ENCODE measurements at regions not wholly inside any gene's neighbourhood (a gene's known extent, or its start where the extent isn't known, plus 50 kb on each side); places are given as distances from the start of the nearest gene placed in this dataset.

DNA sequence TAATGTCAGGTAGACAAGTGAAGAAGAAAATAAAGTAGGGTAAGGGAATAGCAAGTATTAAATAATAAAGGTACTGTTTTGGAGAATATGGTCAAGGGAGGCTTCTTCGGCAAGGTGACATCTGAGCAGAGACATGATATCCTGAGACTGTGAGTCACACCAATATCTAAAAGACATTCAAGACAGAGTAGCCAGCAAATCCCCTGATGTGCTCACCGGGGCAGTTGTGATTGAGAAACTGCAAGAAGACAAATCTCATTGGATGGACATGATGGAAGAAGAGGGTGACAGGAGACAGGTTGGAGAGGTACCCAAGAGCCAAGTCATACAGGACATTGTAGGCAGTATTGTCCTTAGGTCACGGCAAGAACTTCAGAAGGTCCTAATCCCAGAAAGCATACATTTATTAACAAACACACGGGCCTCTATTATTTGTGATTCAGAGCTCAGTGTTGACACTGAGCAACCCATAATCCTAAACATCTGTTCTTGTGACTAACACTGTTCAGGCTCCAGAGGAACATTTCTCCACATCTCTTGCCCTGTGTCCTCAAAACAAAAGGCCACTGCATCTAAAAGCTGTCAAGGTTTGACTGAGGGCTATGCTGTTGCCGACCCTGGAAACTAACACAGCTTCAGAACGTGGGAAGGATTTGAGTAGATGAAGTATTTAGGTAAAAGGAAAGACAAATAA is 258.7 kb upstream of the CLINT1 start:
- DNase-seq (ENCODE audit: low read depth), result no peak

DNA sequence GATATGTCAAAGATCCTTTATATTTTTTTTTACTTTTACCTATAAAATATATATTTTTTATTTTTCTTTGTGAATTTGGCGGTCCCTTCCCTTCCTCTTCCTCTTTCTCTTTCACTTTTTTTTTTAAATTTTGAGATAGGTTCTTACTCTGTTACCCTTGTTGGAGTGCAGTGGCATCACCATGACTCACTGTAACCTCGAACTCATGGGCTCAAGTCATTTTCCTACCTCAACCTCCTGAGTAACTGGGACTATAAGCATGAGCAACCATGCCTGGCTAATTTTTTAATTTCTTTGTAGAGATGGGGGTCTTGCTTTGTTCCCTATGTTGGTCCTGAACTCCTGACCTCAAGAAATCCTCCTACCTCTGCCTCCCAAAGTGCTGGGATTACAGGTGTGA is 258.0 kb upstream of the CLINT1 start:
- DNase-seq (ENCODE audit: low read depth), result no peak

DNA sequence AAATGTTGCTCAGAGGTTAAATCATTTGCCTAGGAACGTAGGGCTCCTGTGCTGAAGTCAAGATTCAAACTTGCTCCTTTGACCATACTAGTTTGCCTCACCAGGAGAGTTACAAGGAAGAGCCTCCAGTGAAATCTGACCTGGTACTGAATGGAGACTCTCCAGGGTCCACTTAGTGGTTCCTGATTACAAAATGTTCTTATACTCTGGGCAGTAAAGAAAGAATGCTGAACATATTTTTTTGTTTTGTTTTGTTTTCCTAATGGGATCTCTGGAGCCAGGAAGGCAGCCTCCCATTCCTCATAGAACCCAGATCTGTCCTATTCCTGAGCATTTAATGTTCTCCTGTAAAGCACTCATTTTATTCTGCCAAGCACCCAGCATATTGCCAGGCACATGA is 256.5 kb upstream of the CLINT1 start:
- DNase-seq (ENCODE audit: low read depth), result no peak

DNA sequence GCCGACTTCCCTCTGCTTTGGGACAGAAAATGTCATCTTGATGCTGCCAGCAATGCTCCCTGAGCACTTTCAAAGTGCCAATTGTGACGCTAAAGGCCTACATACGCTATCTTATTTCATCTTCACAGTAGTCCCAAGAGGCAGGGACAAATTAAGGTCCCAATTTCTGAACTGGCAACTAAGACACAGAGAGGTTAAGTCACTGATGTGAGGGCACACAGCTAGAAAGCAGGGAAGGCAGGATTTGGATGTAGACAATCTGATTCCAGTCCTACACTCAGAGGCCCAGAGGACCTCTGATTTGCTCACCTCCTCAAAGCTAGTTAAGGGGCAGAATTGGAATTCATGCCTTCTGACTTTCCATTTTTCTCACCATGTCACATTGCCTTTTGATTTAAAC is 249.2 kb upstream of the CLINT1 start:
- no peak for DNase-seq (ENCODE audit: low read depth)

DNA sequence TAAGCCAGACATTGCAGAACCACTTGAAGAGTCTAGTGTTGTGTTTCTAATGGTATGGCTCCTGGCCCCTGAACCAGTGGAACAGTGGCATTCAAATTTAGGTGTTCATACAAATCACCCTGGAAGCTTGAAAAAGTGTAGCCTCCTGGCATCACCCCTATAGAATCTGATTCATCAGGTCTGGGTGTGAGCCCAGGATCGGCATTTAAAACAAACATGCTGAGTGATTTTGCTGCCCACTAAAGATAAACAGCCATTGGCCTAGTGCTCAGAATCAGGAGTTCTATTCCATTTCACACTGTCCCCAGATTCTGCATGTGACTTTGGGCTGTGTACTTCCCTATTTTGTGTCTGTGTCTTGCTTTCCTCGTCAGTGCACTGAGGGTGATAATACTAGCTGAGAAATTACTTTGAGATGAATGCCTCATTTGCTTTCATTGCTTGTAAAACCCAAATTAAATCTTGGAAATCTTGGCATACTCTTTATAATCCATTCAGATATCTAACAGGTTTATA is 241.5 kb upstream of the CLINT1 start:
- no peak for DNase-seq (ENCODE audit: low read depth)

DNA sequence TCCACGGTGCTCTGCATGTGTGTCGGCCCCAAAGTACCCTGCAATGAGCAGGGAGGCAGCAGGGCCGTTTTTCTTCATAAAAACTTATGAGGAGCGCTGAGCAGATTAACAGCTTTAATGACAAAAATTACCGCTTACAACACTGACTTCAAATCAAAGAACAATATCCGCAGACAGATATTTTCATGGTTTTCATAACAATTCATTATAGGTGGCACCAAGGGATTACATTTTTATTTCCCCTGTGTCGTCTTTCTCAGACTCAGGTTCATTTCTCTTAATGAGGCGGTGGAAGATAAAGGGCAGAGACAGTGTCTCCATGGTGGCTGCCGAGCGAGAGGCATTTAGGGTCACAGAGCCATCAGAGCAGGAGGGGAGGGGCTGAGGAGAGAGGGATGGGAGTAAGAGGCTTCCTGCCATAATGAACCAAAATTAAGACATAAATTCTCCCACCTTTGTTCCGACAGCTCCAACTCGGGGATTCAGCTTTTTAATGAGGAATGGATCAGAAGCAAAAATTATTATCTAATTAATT is 240.7 kb upstream of the CLINT1 start:
- DNase-seq (ENCODE audit: low read depth), result no peak

DNA sequence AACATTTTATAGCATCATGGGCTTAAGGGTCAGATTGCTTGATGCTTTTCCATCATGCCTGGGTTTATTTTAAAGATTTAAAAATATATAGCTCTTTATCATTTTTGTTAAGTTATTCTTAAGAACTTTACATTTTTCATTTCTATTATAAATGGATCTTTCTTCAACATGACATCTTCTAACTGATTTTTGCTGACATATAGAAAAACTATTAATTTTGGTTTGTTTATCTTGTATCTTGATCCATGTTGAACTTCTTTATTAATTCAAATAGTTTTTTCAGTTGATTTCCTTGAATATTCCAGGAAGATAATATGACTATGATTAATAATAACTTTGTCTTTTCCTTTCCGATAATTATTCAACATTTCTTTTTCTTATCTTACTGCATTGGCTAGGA is 237.9 kb upstream of the CLINT1 start:
- no peak for DNase-seq (ENCODE audit: low read depth)

DNA sequence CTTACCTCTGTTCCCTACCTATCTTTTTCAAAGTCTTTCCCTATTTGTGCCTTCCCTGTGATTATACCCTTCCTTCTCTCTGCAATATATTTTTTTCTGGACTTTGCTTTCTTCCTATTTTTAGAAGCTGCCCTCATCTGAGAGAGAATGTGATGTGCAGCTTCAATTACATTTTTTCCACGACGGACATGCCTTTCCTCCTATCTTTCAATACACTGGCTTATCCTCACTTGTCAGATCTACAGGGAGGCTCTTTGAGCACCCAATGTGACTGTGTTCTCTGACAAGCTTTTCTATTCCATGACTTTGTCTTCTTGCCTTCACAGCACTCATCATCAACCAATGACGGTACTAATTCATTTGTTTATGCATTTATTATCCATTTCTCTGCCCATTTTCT is 227.9 kb upstream of the CLINT1 start:
- DNase-seq (ENCODE audit: low read depth), result no peak

DNA sequence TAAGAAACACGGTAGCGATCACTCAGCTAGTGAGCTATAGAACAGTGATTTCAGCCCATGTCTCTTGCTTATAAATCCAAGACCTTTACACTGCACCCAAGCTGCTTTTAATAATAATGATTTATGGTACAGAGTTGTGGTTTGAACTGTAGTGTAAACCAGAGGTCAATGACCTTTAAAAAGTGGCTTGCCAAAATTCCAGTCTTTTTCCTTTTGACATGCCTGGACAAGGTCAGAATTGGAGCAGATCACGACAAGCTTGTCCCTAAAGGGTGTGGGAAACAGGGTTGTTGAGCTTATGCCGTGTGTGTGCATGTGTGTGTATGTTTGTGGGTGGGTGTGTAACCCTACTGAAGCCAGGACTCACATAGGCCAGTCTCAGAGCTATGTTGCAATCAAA is 225.3 kb upstream of the CLINT1 start:
- DNase-seq (ENCODE audit: low read depth), result no peak

DNA sequence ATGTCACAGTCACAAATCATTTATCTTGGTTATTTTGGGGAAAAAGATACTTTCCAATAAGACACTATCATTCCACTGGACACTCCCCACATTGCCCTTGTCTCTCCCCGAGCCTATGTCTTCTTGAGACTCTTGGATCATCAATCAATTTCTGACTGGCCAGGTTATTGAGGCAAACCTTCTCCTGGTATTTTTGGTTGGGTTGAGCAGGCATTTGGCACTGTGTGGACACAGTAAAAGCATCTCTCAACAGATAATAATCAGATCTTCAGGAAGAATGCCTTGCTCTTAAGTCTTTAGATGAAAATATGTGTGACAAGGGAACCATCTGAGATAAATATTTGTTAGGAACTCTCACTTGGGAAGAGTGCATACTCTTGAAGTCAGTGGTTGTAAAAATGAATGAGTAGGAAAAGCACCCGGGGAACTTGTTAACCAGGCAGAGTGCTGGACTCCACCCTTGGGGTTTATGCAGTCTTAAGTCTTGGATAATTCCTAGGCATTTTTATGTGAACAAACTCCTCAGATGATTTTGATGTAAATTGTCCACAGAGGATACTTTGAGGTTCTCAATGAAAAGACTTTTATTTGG is 223.8 kb upstream of the CLINT1 start:
- DNase-seq (ENCODE audit: low read depth), result no peak

DNA sequence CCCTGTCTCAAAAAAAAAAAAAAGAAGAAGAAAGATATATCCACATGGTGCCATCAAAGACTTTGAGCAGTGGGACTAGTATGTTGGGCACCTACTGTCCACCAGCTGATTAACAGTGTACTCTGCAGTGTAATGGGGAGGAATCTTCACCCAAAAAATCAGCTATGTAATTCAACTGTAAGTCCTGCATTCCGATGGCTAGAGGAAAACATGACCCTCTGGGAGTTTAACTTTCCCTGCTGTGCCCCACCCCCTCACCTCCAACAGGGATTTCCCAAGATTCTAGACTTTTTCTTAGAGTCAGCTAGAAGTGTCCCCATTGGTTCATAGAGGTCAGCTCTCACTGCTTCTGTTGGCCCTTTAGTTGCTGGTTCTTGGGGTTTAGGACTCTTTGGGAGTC is 221.2 kb upstream of the CLINT1 start:
- no peak for DNase-seq (ENCODE audit: low read depth)

DNA sequence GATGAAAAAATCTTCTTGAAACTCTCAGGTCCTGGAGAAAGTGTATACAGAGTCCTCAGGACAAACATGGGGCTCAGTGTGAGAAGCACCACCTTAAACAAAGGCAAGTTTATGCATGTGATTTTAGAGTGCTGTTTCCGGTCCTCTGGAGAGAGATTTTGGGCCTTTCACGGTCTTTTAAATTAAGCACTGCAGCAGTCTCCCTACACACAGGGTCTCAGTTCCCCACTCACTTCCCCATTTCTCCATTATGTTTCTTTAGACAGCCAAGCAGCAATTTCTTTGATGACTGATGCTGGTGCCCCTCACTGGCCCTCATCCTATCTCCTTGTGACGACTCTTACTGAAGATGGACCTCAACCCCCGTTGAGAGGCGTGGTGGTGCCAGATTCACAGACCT is 220.2 kb upstream of the CLINT1 start:
- no peak for DNase-seq (ENCODE audit: low read depth)

DNA sequence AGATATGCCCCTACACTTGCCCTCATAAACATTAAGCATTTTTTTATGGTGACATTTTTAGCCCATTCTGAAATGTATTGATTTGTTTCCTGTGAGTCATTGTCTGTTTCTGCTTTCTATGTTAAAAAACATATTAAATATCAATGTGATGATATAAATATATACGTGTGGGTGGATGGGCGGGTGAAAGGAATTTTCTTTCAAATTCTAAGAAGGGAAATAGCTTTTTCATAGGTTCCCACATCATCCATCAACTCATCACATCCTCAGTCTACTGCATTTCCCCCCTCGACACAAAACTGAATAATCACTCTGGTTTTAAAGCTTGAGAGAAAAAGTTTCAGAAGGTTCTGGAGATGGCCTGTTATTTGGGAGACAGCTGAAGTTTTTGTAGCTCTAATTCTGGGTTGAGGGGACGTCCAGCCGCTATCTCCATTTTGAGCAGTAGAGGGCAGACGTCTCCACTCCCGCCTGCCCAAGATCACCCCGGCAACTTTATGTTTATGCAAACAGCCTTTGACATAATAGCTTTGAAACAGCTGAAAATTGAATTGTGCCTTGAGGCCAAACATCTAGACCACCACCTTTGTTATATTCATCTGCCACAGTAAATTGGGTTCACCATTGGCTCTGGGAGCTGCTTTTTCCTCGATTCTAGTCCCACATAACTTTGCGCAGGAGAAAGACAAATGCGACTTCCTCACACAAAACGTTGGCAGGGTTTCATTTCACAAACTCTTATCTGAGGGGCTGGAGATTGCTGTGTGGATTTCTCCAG is 216.2 kb upstream of the CLINT1 start:
- DNase-seq (ENCODE audit: low read depth), result peak; percentile 17

DNA sequence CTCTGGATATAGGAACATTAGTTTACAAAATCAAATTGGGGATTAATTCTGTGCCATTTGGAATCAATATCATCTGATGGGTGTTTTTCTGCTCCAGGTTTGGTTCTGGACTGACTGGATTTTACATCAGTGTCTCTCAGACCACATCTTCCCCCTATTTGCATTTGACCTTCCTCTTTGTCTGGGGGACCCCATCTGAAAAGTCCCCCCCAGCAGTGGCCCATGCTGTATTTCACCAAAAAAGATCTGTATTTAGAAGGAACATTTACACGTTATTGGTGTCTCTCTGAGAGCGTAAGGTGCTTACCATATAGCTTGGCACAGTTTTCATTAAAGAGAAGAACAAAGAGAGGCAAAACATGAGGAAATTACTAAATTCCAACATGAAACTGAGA is 215.6 kb upstream of the CLINT1 start:
- no peak for DNase-seq (ENCODE audit: low read depth)

DNA sequence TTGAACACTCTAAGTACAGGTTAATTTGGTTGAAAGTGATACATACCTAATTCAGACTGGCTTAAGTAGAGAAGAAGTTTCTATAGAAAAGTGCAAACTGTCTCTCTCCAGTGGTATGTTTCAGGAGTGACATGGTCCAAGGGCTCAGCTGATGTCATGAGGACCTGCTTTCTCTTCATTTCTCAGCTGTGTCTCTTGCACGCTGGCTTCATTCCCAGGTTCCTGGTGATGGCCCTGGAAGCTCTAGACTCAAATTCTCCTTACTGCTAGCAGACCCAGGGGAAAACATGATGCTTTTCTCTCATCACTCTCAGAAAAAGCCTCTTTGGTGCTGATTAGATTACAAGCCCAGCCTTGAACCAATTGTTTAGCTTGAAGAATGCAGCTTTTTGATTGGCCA is 211.9 kb upstream of the CLINT1 start:
- no peak for DNase-seq (ENCODE audit: low read depth)

DNA sequence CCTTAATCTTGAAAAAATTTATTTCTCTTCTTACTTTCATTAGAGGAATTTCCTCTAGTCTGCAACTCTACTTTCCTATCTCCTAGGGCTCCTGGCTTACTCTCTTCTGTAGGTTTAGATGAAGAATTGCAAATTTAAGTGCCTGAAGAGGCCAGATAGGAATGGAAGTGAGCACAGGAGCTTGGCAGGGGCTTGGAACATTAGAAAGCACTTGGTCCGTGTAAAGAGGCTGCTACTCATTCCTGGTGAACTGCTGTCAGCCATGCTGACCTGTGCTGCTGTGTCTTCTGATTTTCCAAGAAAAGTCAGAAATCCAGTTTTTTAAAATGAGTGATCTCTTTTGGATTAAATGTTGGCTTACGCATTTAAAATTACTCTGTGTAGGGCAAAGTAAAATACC is 210.9 kb upstream of the CLINT1 start:
- no peak for DNase-seq (ENCODE audit: low read depth)

DNA sequence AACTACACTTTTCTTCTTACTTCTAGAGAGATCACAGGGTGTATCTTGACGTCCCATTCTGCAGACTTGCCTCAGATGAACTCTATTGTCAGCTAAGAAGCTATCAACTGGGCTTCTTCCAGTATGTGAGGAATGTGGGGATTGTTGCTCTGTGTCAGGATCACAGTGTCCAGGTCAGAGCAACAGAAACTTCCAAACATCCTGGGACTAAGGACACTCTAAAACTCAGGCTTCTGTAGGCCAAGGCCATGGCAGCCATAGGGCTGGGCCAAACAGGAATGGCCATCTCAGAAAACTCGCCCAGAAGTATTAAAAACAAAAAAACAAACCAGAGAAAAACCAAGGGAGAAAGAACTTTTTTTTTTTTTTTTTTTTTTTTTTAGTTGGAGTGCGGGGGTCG is 210.0 kb upstream of the CLINT1 start:
- no peak for DNase-seq (ENCODE audit: low read depth)

DNA sequence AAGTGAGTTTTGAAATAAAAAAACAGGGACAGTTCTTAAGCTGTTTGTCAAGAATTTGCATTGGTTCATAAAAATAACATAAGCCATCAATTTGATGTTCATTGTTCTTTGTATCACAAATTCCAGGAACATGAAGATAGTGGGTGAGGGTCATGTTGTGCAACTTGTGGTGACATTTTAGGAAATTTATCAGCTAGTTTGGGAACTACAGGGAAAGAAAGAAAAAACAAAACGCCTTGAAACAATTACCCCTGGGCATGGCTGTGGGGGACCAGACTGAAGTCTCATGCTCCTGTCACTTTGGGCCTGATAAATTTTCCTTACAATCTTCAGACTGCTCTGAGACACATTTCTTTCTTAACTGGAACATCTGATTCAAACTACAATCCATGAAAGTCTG is 207.1 kb upstream of the CLINT1 start:
- DNase-seq (ENCODE audit: low read depth), result no peak

DNA sequence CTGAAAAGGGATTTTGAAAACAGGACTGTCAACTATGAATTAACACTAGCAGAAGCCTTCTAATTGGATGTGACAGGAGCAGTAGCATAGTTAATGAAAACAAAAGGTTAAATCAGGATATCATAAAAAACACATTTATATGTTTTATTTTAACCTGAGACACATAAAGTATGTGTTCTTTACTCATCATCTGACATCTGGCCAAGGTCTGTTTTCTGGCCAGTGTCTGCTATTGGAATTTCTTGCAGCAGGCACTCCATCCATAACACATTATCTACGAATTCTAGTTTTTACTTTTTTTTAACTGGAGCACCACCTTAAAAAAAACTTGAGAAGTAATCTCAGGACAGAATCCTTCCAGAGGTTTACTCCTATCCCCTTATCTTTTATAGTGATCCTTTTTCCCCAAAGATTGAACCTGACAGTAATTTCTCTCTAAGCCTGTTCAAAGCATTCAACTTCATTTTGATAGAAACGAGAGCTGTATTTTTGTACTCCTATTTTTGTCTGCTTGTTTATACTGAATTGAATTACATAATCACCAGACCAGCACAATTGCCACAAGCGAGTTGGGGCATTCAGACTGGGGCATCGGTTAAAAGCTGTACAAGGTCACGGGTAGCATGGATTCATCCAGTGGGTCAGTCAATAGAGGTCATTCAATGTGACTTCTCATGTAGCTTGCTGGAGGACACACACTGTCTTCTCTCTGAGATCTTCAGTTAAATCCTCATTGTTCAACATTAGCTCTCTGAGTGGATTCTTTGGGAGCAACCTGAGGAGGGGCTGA is 205.6 kb upstream of the CLINT1 start:
- no peak for DNase-seq (ENCODE audit: low read depth)

DNA sequence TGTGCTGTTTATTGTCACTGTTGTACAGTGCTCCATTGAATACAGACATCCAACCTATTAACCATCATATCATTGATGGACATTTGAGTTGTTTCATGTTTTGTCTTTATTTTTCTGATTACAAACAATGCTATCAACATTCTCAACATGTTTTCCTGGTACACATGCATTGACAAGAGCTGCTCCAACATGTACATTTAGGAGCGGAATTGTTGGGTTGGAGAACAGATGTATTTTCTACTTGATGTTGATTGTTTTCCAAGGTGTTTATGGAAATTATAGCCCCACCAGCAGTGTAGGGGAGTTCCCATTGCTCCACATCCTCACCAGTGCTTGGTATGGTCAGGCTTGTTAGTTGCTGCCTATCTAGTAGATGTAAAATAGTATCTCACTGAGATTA is 204.1 kb upstream of the CLINT1 start:
- no peak for DNase-seq (ENCODE audit: low read depth)

DNA sequence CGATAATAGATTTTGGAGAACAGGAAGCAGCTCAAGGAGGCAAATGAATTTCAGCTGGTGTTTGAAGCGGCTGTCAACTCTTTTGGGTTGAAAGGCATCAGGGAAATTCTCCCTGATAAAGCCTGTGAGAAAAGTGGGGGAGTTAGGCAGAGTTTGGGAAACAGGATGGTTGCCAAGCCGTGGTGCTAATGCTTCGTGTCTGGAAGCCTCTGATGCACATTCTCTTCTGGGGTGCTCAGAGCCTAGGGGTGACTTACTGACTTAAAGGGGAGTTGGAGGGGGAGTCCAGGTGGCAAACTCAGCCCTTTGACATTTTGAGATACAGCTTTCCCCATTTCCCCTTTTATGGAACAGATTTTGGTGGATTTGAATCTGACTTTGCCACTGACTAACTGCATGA is 202.5 kb upstream of the CLINT1 start:
- DNase-seq (ENCODE audit: low read depth), result no peak

DNA sequence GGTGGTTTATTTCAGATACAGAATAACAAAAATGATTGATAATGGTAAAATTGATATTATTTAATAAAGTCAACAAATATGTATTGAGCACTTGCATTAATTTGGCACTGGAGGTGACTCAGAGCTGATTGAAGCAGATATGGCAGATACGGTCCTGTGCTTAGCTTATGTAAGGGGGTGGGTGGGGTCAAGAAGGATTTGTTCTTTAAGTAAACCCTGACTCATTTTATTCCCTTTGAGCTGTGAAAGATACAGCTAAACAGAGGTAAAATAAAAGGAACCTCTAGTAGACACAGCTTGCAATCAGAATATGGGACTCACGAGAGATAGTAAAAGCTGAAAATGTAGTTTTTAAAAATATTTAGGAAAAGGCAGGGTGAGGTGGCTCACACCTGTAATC is 201.3 kb upstream of the CLINT1 start:
- DNase-seq (ENCODE audit: low read depth), result no peak

Measured in stimulated activated CD8-positive, alpha-beta memory T cell treated with anti-CD3 and anti-CD28 coated beads, Interleukin-12 subunit alpha, Interleukin-12 subunit beta, amount 100 ng/mL, for 1 hour (primary cell).